HG03442 (cell line): ENCODE measurements at regions not wholly inside any gene's neighbourhood (a gene's known extent, or its start where the extent isn't known, plus 50 kb on each side); places are given as distances from the start of the nearest gene placed in this dataset.
"Not testable (repeated sequence)": the region's sequence is repeated elsewhere in the genome, so short reads cannot be mapped to it uniquely, and the experiment has no call there.

Experiments
- ATAC-seq: cut with Tn5 transposase; IDR thresholded peaks from one replicate; pipeline ENCODE4 v1.9.1; 2021; ENCODE audit warnings: mild to moderate bottlenecking, moderate library complexity; ENCODE audit not compliant: unreplicated experiment

GRCh38 chr17:68670967-68671693 lies 70.0 kb upstream of the FAM20A start:
- ATAC-seq: no peak

GRCh38 chr17:68666438-68666837 lies 65.3 kb upstream of the FAM20A start:
- ATAC-seq: not testable (repeated sequence)

GRCh38 chr17:68665373-68665772 lies 64.2 kb upstream of the FAM20A start:
- ATAC-seq: no peak

GRCh38 chr17:68662479-68662878 lies 61.3 kb upstream of the FAM20A start:
- no peak for ATAC-seq

- no peak for ATAC-seq
Observed at GRCh38 chr17:68662037-68662432, 60.9 kb upstream of the FAM20A start.

- ATAC-seq: no peak
Observed at GRCh38 chr17:68661265-68662036, 60.3 kb upstream of the FAM20A start.

DNA sequence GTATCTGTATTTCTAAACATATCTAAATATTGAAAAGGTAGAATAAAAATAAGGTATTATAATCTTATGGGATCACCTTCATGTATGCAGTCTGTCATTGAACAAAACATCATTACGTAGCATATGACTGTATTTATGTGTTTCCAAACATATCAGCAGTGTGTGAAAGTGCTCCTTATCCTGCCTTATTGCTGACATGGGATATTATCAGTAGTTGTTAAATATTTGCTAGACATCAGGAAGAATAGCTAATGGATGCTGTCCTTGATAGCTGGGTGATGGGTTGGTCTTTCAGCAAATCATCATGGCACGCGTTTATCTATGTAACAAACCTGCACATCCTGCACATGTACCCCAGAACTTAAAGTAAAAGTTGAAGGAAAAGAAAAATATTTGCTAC lies 59.1 kb upstream of the FAM20A start:
- ATAC-seq: no peak

DNA sequence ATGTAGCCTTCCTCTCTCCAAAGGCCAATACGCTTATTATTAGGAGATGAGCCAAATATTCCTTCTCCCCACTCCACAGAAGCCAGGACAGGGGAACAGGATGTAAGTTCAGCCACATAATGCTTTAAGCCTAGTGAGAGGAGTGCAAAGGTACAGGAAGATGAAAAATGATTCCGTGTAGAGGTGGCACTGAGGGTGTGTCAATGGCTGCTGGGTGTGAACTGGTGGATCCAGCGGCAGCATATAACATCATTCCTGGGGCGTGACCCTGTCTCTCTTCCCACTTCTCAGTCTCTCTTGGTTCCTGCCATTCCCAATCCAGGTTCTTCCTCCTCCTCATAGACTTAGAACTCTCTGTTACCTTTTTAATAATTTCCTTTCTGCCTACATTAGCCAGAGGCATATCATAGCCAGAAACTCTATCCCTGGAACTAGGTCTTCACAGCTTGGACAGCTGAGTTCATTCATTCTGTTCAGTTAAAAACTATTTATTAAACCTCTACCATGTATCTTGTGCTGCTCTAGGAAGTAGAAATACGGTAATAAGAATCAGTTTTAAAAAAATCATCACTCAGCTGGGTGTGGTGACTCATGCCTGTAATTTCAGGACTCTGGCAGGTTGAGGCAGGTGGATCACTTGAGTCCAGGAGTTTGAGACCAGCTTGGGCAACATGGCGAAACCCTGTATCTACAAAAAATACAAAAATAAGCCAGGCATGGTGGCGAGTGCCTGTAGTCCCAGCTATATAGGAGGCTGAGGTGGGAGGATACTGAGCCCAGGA lies 58.0 kb upstream of the FAM20A start:
- ATAC-seq: no peak

GRCh38 chr17:68657576-68657975 lies 56.4 kb upstream of the FAM20A start:
- ATAC-seq: no peak

GRCh38 chr17:68657166-68657565 lies 56.0 kb upstream of the FAM20A start:
- no peak for ATAC-seq

DNA sequence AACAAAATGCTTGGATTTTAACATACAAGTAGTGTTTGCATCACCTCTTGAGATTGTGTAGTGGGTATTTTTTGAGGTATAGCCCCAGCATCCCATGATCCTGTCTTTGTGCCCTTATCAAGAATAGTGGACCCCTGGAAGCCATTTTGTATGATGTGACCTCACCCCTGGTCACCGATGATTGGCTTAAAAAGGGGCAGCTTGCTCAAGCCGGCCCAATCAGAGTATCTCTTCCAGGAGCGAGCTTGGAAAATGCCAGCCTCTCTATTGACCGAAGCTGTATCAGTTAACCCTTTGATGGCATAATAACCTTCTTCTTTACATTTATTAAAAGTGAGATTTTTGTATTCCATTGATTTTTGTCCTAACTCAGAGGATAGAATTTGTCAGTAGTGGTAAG lies 55.5 kb upstream of the FAM20A start:
- no peak for ATAC-seq
